ENCODE measurements at regions not wholly inside any gene's neighbourhood (a gene's known extent, or its start where the extent isn't known, plus 50 kb on each side); places are given as distances from the start of the nearest gene placed in this dataset.

DNA sequence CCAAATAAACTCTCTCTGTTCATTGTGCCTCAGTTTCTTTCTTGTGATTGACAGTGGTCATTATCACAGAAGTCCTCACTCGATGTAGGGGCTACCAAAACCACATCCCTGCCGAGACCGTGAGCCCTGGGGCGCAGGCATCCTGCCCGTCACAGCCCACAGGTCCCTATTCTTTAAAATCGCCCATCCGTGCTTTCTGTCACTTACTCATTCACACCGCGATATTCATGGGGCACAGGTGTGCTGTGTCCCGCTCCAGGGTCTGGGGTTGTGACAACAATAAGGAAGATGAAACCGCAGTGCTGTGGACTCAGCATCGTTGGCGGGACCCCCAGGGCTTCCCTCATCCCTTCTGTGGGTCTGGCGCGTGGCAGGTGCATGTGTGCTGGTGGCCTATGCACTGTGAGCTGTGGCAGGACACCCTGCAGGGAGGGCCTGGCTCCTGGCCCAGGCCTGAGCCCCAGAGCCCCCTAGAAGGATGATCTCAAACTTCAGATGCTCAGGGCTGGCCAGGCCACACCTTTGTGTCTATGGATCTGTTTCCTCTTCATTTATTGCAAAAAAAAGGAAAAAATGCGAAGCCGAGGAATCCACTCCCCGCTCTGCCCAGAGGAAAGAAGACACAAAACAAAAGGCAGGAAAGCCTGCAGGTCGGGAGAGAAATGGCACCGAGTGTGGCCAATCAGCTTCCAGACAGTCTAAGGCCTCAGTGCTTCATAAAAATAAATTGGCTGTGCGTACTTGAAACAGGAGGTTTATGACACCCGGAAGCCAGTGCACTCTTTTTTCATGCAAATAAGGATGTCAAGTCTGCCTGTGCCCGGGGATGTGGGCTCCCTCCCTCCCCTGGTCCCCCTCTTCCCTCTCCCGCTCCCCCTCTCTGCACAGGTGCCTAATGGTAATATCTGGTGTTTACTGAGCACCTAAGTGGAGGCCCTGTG, 109.5 kb upstream of the ADRA2C start:
- no peaks in the 10 kb centered on the region for H3K9me2 ChIP-seq (replicated peaks; ENCODE audit: insufficient read depth, low read length)
- no peaks in the 10 kb centered on the region for H3K79me2 ChIP-seq (ENCODE audit: low read length)
- H3K9ac ChIP-seq (ENCODE audit: low read length): no peak overlapping the region
- no peaks in the 10 kb centered on the region for H3K27me3 ChIP-seq (ENCODE audit: low read length)
- H2AFZ ChIP-seq (ENCODE audit: low read length): no peak overlapping the region
- no peak overlapping the region for H3K4me3 ChIP-seq (ENCODE audit: low read length)
- DNase-seq: no peak
- H3K4me2 ChIP-seq (ENCODE audit: low read depth, low read length, poor library complexity, severe bottlenecking): no peak overlapping the region
- H3K36me3 ChIP-seq (ENCODE audit: insufficient read depth, low read length): no peaks in the 10 kb centered on the region
- no peaks in the 10 kb centered on the region for H3K4me1 ChIP-seq (ENCODE audit: low read length)
- H3K9me3 ChIP-seq (ENCODE audit: low read length): no peaks in the 10 kb centered on the region
- no peaks in the 10 kb centered on the region for H4K20me1 ChIP-seq (ENCODE audit: insufficient read depth, low read depth, low read length)
- H3K27ac ChIP-seq (ENCODE audit: low read length): no peak overlapping the region

DNA sequence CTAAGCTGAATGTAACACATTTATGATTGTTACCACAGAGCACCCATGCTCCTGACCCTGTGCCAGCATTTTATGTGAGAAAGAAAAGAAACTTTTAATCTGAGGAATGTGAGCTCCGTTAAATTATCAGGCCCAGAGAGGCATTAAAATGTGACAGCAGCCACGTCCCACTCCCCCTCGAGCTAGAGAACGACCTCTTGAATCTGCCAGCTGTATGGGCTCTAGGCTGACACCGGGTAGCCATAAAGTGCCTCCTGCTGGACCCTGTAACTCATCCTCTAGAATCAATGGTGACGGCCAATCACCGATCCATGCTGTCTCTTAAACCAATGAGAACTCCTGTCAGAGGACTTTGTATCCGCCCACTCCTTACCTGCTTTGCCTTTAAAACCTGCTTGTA, 110.2 kb upstream of the ADRA2C start:
- Histone ChIP-seq H3K4me2 (ENCODE audit: low read depth, low read length, poor library complexity, severe bottlenecking) (no peak overlapping the region), H4K20me1 (ENCODE audit: insufficient read depth, low read depth, low read length) (no peaks in the 10 kb centered on the region), H3K79me2 (ENCODE audit: low read length) (no peaks in the 10 kb centered on the region), H3K4me3 (ENCODE audit: low read length) (no peak overlapping the region), H3K4me1 (ENCODE audit: low read length) (no peaks in the 10 kb centered on the region), H3K9ac (ENCODE audit: low read length) (no peak overlapping the region), H3K27me3 (ENCODE audit: low read length) (no peaks in the 10 kb centered on the region), H3K36me3 (ENCODE audit: insufficient read depth, low read length) (no peaks in the 10 kb centered on the region), H3K9me2 (replicated peaks; ENCODE audit: insufficient read depth, low read length) (no peaks in the 10 kb centered on the region), H3K27ac (ENCODE audit: low read length) (no peak overlapping the region), H3K9me3 (ENCODE audit: low read length) (no peaks in the 10 kb centered on the region), H2AFZ (ENCODE audit: low read length) (no peak overlapping the region)
- DNase-seq: no peak

DNA sequence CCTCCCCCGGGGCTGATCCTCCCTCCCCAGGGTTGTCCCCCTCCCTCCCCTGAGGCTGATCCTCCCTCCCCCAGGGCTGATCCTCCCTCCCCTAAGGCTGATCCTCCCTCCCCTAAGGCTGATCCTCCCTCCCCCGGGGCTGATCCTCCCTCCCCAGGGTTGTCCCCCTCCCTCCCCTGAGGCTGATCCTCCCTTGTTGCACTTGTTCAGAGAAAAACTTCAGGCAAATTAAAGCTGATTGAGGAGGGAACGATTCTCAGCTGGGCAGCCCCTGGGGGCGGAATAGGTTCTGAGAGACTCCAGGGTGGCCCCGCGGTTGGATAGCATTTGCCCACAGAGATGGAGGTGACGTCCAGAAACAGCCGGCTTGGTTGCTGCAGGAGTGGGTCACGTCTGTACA, 110.7 kb upstream of the ADRA2C start:
- Histone ChIP-seq H3K9ac (ENCODE audit: low read length) (no peak overlapping the region), H3K36me3 (ENCODE audit: insufficient read depth, low read length) (no peaks in the 10 kb centered on the region), H2AFZ (ENCODE audit: low read length) (no peak overlapping the region), H3K4me2 (ENCODE audit: low read depth, low read length, poor library complexity, severe bottlenecking) (no peak overlapping the region), H3K79me2 (ENCODE audit: low read length) (no peaks in the 10 kb centered on the region), H3K27me3 (ENCODE audit: low read length) (no peaks in the 10 kb centered on the region), H3K9me3 (ENCODE audit: low read length) (no peaks in the 10 kb centered on the region), H3K4me3 (ENCODE audit: low read length) (no peak overlapping the region), H3K9me2 (replicated peaks; ENCODE audit: insufficient read depth, low read length) (no peaks in the 10 kb centered on the region), H3K4me1 (ENCODE audit: low read length) (no peaks in the 10 kb centered on the region), H3K27ac (ENCODE audit: low read length) (no peak overlapping the region), H4K20me1 (ENCODE audit: insufficient read depth, low read depth, low read length) (no peaks in the 10 kb centered on the region)
- no peak for DNase-seq

DNA sequence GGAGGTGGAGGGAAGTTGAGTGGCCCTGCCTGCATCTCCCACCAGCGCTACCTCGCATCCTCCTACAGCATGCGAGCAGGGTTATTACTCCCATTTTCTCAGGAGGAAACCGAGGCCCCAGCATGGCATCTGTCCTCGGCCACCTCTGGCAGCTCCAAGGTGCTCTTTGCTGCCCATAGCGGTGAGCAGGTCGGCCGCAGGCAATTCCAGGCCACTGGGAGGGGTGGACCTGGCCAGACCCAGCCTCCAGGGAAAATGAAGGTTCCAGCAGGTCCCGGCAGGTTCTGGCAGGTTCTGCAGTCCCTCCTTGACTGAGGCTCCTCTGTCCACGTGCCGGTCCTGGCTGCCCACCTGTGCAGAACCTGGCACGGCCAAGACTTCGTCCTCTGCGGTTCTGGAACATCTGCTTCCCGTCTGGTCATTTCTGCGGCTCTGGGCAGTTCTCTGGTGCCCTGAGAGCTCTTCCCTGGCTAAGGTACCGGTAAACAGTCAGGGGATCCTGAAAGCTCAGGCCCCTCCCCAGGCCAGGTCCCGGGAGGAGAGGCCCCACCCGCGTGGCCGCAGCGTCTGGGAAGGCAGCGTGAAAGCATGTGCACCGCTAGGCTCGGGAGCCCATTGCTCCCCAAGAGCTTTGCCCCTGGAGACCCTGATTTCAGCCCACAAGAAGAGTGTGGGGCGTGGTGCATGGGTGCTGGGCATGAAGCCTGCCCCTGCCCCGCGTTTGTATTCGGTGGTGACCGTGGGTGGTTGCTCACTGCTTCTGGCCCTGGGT, 112.0 kb upstream of the ADRA2C start:
- Histone ChIP-seq H2AFZ (ENCODE audit: low read length) (no peak overlapping the region), H3K4me1 (ENCODE audit: low read length) (no peaks in the 10 kb centered on the region), H3K9ac (ENCODE audit: low read length) (no peak overlapping the region), H3K27me3 (ENCODE audit: low read length) (no peaks in the 10 kb centered on the region), H3K9me2 (replicated peaks; ENCODE audit: insufficient read depth, low read length) (no peaks in the 10 kb centered on the region), H3K4me3 (ENCODE audit: low read length) (no peak overlapping the region), H4K20me1 (ENCODE audit: insufficient read depth, low read depth, low read length) (no peaks in the 10 kb centered on the region), H3K4me2 (ENCODE audit: low read depth, low read length, poor library complexity, severe bottlenecking) (no peak overlapping the region), H3K9me3 (ENCODE audit: low read length) (no peaks in the 10 kb centered on the region), H3K79me2 (ENCODE audit: low read length) (no peaks in the 10 kb centered on the region), H3K27ac (ENCODE audit: low read length) (no peak overlapping the region), H3K36me3 (ENCODE audit: insufficient read depth, low read length) (no peaks in the 10 kb centered on the region)
- DNase-seq: no peak

DNA sequence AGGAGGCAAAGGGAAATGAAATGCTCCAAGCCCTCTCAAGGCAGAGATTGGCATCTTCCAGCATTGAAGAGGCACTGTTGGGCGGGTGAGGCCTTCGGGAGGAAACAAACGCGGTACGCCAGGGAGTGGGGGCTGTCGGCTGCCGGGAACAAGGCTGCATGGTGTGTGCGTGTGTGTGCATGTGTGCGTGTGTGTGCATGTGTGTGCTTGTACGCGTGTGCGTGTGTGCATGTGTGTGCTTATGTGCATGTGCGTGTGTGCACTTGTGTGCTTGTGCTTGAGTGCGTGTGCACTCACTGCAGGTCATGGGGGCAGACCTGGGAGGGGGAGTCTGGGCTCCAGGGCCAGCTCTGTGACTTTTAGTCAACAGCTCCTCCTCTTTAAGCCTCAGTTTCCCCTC, 113.6 kb upstream of the ADRA2C start:
- Histone ChIP-seq H3K4me1 (ENCODE audit: low read length) (no peaks in the 10 kb centered on the region), H3K36me3 (ENCODE audit: insufficient read depth, low read length) (no peaks in the 10 kb centered on the region), H2AFZ (ENCODE audit: low read length) (no peak overlapping the region), H3K9me2 (replicated peaks; ENCODE audit: insufficient read depth, low read length) (no peaks in the 10 kb centered on the region), H3K4me3 (ENCODE audit: low read length) (no peak overlapping the region), H3K9me3 (ENCODE audit: low read length) (no peaks in the 10 kb centered on the region), H3K27me3 (ENCODE audit: low read length) (no peaks in the 10 kb centered on the region), H3K9ac (ENCODE audit: low read length) (no peak overlapping the region), H3K4me2 (ENCODE audit: low read depth, low read length, poor library complexity, severe bottlenecking) (no peak overlapping the region), H3K79me2 (ENCODE audit: low read length) (no peaks in the 10 kb centered on the region), H3K27ac (ENCODE audit: low read length) (no peak overlapping the region), H4K20me1 (ENCODE audit: insufficient read depth, low read depth, low read length) (no peaks in the 10 kb centered on the region)
- no peak for DNase-seq

DNA sequence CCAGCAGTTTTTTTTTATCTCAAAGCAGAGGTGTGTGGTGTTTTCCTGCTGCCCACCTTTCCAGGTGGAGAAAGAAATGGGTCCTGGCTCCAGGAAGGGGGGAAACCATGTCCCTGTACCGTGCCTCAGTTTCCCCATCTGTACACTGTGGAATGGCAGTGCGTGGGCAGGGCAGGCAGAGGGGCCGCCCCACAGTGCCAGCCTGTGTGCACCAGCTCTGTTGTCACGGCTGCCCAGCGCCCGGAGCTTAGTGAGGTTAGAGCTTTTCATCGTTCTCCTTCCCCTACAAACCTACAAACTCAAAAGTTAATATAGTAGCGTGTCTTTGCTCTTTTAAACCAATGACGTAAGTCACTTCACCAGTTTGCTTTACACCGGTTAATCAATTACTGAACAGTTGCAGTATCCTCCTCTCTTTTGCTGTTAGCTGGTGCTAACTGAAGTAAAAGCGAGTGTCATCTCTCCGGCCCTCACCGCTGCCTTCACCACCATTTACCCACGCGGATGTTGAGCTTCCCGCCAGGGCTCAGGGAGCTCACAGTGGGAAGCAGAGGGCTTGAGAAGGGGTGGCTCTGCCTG, 114.8 kb upstream of the ADRA2C start:
- Histone ChIP-seq H3K9me3 (ENCODE audit: low read length) (no peaks in the 10 kb centered on the region), H3K36me3 (ENCODE audit: insufficient read depth, low read length) (no peaks in the 10 kb centered on the region)

DNA sequence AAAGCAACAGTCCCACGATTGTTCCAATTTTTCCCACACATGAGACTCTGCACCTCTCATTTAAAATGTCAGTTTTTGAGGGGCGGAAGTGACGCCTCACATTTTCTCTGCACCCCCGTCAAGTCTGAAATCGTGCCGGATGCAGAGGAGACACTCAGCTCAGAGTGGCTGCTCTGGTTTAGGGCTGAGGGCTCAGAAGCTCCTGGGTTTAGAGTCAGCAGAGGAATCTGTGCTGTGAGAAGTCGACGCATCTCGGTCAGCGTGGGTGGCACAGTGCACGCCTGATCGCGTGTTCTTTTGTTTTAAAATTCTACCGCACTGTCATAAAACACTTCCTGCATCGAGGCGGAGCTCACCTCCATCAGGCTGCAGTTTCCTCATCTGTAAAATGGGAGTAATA, 116.7 kb upstream of the ADRA2C start:
- Histone ChIP-seq H3K27ac (ENCODE audit: low read length) (no peak overlapping the region), H3K79me2 (ENCODE audit: low read length) (no peaks in the 10 kb centered on the region), H3K36me3 (ENCODE audit: insufficient read depth, low read length) (no peaks in the 10 kb centered on the region), H3K4me2 (ENCODE audit: low read depth, low read length, poor library complexity, severe bottlenecking) (no peak overlapping the region), H3K4me1 (ENCODE audit: low read length) (no peaks in the 10 kb centered on the region), H4K20me1 (ENCODE audit: insufficient read depth, low read depth, low read length) (no peaks in the 10 kb centered on the region), H2AFZ (ENCODE audit: low read length) (no peak overlapping the region), H3K9me2 (replicated peaks; ENCODE audit: insufficient read depth, low read length) (no peaks in the 10 kb centered on the region), H3K27me3 (ENCODE audit: low read length) (no peaks in the 10 kb centered on the region), H3K4me3 (ENCODE audit: low read length) (no peak overlapping the region), H3K9ac (ENCODE audit: low read length) (no peak overlapping the region), H3K9me3 (ENCODE audit: low read length) (no peaks in the 10 kb centered on the region)
- no peak for DNase-seq

More for the DNA sequence above, 114.8 kb upstream of the ADRA2C start:
- Histone ChIP-seq H3K9ac (ENCODE audit: low read length) (no peak overlapping the region), H3K4me3 (ENCODE audit: low read length) (no peak overlapping the region), H3K27me3 (ENCODE audit: low read length) (no peaks in the 10 kb centered on the region), H3K79me2 (ENCODE audit: low read length) (no peaks in the 10 kb centered on the region), H3K9me2 (replicated peaks; ENCODE audit: insufficient read depth, low read length) (no peaks in the 10 kb centered on the region), H3K27ac (ENCODE audit: low read length) (no peak overlapping the region), H3K4me2 (ENCODE audit: low read depth, low read length, poor library complexity, severe bottlenecking) (no peak overlapping the region), H4K20me1 (ENCODE audit: insufficient read depth, low read depth, low read length) (no peaks in the 10 kb centered on the region), H2AFZ (ENCODE audit: low read length) (no peak overlapping the region), H3K4me1 (ENCODE audit: low read length) (no peaks in the 10 kb centered on the region)
- DNase-seq: no peak

DNA sequence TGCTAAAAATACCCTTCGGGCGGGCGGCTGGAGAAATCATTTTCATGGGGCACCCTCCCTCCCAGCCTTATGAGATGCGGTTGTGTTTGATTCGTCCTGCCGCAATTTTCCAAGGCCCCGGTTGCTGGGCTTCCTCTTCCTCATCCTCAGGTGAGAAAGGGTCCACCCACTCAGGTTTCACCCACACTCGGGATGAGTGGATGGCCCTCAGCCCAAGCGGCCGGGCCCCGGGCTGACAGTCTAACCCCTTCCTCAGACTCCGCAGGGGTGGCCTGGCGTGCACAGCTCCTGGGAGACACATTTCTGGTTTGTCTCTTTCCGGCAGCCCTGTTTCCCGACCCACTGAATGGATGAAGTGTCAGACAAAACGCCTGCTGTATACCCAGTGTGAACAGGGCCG, 116.5 kb upstream of the LRPAP1 start:
- no peaks in the 10 kb centered on the region for H3K4me1 ChIP-seq (ENCODE audit: low read length)
- H3K27me3 ChIP-seq (ENCODE audit: low read length): no peaks in the 10 kb centered on the region
- H2AFZ ChIP-seq (ENCODE audit: low read length): no peak overlapping the region
- DNase-seq: no peak
- no peaks in the 10 kb centered on the region for H3K9me2 ChIP-seq (replicated peaks; ENCODE audit: insufficient read depth, low read length)
- H3K4me2 ChIP-seq (ENCODE audit: low read depth, low read length, poor library complexity, severe bottlenecking): no peak overlapping the region
- no peaks in the 10 kb centered on the region for H3K79me2 ChIP-seq (ENCODE audit: low read length)
- no peaks in the 10 kb centered on the region for H3K9me3 ChIP-seq (ENCODE audit: low read length)
- no peak overlapping the region for H3K4me3 ChIP-seq (ENCODE audit: low read length)
- no peaks in the 10 kb centered on the region for H3K36me3 ChIP-seq (ENCODE audit: insufficient read depth, low read length)
- no peak overlapping the region for H3K9ac ChIP-seq (ENCODE audit: low read length)
- no peak overlapping the region for H3K27ac ChIP-seq (ENCODE audit: low read length)
- no peaks in the 10 kb centered on the region for H4K20me1 ChIP-seq (ENCODE audit: insufficient read depth, low read depth, low read length)

Data from Karpas-422 (cell line).